HK-2 (cell line): ENCODE measurements at regions not wholly inside any gene's neighbourhood (a gene's known extent, or its start where the extent isn't known, plus 50 kb on each side); places are given as distances from the start of the nearest gene placed in this dataset.
"Not testable (repeated sequence)": the region's sequence is repeated elsewhere in the genome, so short reads cannot be mapped to it uniquely, and the experiment has no call there.

Source experiments
- DNase-seq: peaks from one replicate; pipeline ENCODE4 v3.0.0-alpha.2; 2018; ENCODE audit not compliant: unreplicated experiment

GRCh38 chr2:72031346-72032110, 116.1 kb downstream of the CYP26B1 start:
- no peak for DNase-seq

GRCh38 chr2:72028996-72029395, 118.7 kb downstream of the CYP26B1 start:
- DNase-seq: no peak

- DNase-seq: no peak
These were observed 119.2 kb downstream of the CYP26B1 start for GRCh38 chr2:72028351-72028995.

GRCh38 chr2:72027426-72028161, 120.1 kb downstream of the CYP26B1 start:
- DNase-seq: no peak

- DNase-seq: no peak
These were observed 120.7 kb downstream of the CYP26B1 start for GRCh38 chr2:72026819-72027425.

- DNase-seq: no peak
These were observed 123.0 kb downstream of the CYP26B1 start for GRCh38 chr2:72024451-72025175.

GRCh38 chr2:72023678-72024390, 123.8 kb downstream of the CYP26B1 start:
- no peak for DNase-seq

- not testable (repeated sequence) for DNase-seq
These were observed 126.3 kb downstream of the CYP26B1 start for GRCh38 chr2:72021371-72021770.

GRCh38 chr2:72015266-72015665, 132.4 kb downstream of the CYP26B1 start:
- DNase-seq: no peak

- no peak for DNase-seq
These were observed 132.8 kb downstream of the CYP26B1 start for GRCh38 chr2:72014831-72015230.

GRCh38 chr2:72013726-72014125, 133.9 kb downstream of the CYP26B1 start:
- no peak for DNase-seq

GRCh38 chr2:72012886-72013574, 134.6 kb downstream of the CYP26B1 start:
- DNase-seq: no peak

- DNase-seq: no peak
These were observed 135.9 kb downstream of the CYP26B1 start for GRCh38 chr2:72011791-72012190.

- no peak for DNase-seq
These were observed 136.3 kb downstream of the CYP26B1 start for GRCh38 chr2:72011370-72011689.

- DNase-seq: no peak
These were observed 136.9 kb downstream of the CYP26B1 start for GRCh38 chr2:72010647-72011369.

- no peak for DNase-seq
These were observed 139.1 kb downstream of the CYP26B1 start for GRCh38 chr2:72008608-72009007.

GRCh38 chr2:72007402-72007801, 140.3 kb downstream of the CYP26B1 start:
- no peak for DNase-seq

GRCh38 chr2:72006188-72006736, 141.4 kb downstream of the CYP26B1 start:
- no peak for DNase-seq

GRCh38 chr2:72004976-72005375, 142.7 kb downstream of the CYP26B1 start:
- DNase-seq: no peak
